ENCODE measurements at regions not wholly inside any gene's neighbourhood (a gene's known extent, or its start where the extent isn't known, plus 50 kb on each side); places are given as distances from the start of the nearest gene placed in this dataset.
"Not testable (repeated sequence)": the region's sequence is repeated elsewhere in the genome, so short reads cannot be mapped to it uniquely, and the experiment has no call there.

DNA sequence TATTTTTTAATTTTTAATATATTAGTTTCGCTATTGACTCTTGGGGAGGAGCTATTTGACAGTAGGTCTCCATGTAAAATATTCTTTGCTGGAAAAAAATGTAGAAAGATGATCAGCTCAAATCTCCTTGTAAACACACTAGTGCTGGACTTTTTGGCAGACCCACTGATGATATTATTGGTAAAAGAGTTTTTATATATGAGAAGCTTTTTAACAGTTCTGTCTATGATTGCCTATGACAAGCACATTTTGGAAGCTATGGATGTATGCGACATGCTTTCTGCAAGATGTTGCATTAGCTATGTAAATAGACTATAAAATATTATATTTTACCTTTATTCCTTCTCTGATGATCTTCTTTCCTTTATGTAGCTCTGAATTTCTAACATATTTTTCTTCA, 928.5 kb downstream of the DNAJB9 start:
- Mint-ChIP-seq H3K36me3 (peaks cover 20% of the 10 kb centered on the region), H3K27ac (no peak overlapping the region), H3K4me3 (no peak overlapping the region), H3K27me3 (no peaks in the 10 kb centered on the region), H3K4me1 (ENCODE audit: low read depth in 2 of 2) (no peaks in the 10 kb centered on the region), H3K9me3 (peaks cover 28% of the 10 kb centered on the region)
- ATAC-seq, result no peak
- no peak for DNase-seq (ENCODE audit: low spot score)

DNA sequence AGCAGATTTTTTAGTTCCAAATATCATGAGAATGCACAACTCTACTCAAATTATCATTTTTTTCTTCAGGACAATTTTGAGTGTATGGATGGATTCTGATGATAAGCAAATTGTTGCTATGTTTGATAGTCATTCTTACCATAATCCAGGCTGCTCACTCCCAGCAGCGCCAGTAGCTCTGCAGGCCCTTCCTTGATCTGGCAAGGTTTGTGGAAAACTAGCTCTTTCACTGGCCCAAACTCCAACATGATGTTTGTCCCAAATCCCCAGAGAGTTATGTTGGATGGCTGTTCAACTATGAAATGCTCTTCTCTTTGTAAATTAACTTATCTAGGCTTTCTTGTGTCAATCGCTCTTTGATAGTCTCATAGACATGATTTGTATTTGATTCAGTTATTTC, 933.7 kb downstream of the DNAJB9 start:
- DNase-seq (ENCODE audit: low spot score), result no peak
- Mint-ChIP-seq H3K27ac (no peak overlapping the region), H3K9me3 (peaks cover 23% of the 10 kb centered on the region)

DNA sequence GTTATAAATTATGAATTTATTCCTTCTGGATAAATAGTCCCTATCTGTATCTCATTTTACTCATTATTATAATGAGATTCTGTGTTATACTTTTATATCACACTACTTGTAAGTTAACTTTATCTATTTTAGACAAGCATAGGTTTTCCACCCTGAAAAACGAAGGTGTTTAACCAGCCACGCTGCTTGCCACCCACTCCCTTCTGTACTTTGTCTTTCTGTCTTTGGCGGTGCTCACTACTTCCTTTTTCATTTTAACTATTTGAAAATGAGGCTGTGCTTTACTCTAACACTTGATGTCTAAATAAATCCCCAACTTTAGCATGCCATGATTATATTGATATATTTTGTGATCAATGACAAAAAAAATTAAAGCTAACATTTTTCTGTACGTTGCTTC, 952.9 kb downstream of the DNAJB9 start:
- DNase-seq (ENCODE audit: low spot score), result no peak
- H3K36me3 Mint-ChIP-seq, result no peaks in the 10 kb centered on the region
- H3K27ac Mint-ChIP-seq, result no peak overlapping the region
- no peak overlapping the region for H3K4me3 Mint-ChIP-seq
- ATAC-seq, result no peak
- no peaks in the 10 kb centered on the region for H3K27me3 Mint-ChIP-seq
- no peaks in the 10 kb centered on the region for H3K9me3 Mint-ChIP-seq
- H3K4me1 Mint-ChIP-seq (ENCODE audit: low read depth in 2 of 2), result no peaks in the 10 kb centered on the region

More for the DNA sequence above, 933.7 kb downstream of the DNAJB9 start:
- Mint-ChIP-seq H3K36me3 (peaks cover 20% of the 10 kb centered on the region), H3K4me3 (no peak overlapping the region), H3K27me3 (no peaks in the 10 kb centered on the region), H3K4me1 (ENCODE audit: low read depth in 2 of 2) (no peaks in the 10 kb centered on the region)
- ATAC-seq, result no peak

DNA sequence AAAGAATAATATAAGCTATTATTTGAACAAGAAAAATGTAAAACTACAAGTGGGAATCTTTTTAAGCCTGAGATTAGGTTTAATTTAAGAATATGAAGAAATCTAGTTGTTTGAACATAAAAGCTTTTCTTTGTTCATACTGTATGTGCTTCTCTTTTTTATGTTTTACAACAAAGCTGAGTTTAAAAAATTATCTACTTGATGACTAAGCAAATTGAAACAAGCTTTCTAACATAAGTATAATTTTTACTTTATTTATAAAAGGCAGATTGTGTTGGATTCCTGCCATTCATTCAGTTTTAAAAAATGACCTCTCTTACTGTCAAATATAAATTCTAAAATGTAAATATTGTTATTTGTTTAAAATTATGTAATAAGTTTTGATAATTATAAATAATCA, 958.2 kb downstream of the DNAJB9 start:
- no peak for ATAC-seq
- H3K27ac Mint-ChIP-seq, result no peak overlapping the region
- no peaks in the 10 kb centered on the region for H3K27me3 Mint-ChIP-seq
- H3K36me3 Mint-ChIP-seq, result no peaks in the 10 kb centered on the region
- DNase-seq (ENCODE audit: low spot score), result no peak
- no peak overlapping the region for H3K4me3 Mint-ChIP-seq
- peaks cover 7% of the 10 kb centered on the region for H3K9me3 Mint-ChIP-seq
- H3K4me1 Mint-ChIP-seq (ENCODE audit: low read depth in 2 of 2), result no peaks in the 10 kb centered on the region

DNA sequence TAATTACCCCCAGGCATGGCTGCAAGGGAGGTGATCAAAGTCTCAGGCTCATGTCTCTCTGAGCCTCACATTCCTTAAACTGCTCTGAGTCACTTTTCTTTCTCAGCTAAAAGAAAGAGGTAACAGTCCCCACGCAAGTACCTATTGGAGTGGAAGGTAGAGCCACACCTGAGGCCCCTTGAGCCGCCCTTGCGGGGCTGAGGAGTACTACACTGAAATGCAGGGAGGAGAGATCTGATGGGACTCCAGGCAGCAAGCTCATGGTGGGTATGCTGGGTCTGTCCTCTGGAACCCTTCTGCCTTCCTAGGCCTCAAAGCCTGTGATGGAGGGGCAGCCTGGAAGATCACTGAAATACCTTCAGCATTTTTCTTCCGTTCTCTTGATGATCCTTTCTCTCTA, 960.0 kb downstream of the DNAJB9 start:
- ATAC-seq (no peak), DNase-seq (ENCODE audit: low spot score) (no peak)
- Mint-ChIP-seq H3K4me1 (ENCODE audit: low read depth in 2 of 2) (no peaks in the 10 kb centered on the region), H3K36me3 (peaks cover 5% of the 10 kb centered on the region), H3K4me3 (no peak overlapping the region), H3K9me3 (peaks cover 11% of the 10 kb centered on the region), H3K27ac (no peak overlapping the region), H3K27me3 (no peaks in the 10 kb centered on the region)

DNA sequence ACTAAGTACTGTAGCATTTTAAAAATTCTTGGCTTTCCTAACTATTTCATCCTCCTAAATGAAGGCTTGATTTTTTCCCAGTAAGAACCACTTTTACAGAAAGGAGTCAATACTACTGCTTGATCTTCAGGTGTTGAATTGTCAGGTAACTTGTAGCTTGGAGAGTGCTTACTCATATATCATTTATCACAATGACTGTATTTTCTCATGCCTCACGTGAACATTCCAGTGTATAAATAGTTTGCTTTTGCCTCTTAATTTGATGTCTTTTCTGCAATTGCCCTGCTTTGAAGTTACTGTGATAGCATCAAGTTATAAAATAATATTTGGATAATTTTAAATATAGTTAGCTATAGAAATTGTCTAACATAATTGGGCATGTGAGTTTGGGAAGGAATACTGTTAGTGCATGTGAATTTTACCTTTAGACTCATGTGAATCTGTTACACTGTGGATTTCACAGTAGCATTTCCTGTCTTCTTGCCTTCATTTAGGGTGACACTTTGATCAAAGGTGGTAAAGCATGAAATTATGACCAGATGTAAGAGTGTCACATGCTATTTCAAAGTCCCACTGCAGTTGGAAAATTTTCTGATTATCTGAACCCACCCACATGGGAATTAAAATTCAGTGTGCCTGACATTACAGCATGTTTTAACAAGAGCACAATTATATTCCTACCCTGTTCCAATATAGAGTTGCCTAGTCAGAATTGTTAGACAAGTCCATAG, 962.8 kb downstream of the DNAJB9 start:
- H3K9me3 Mint-ChIP-seq, result peaks cover 11% of the 10 kb centered on the region
- H3K27ac Mint-ChIP-seq, result no peak overlapping the region
- no peak overlapping the region for H3K4me3 Mint-ChIP-seq
- no peak for ATAC-seq
- no peaks in the 10 kb centered on the region for H3K4me1 Mint-ChIP-seq (ENCODE audit: low read depth in 2 of 2)
- no peaks in the 10 kb centered on the region for H3K27me3 Mint-ChIP-seq
- DNase-seq (ENCODE audit: low spot score), result no peak
- peaks cover 6% of the 10 kb centered on the region for H3K36me3 Mint-ChIP-seq

DNA sequence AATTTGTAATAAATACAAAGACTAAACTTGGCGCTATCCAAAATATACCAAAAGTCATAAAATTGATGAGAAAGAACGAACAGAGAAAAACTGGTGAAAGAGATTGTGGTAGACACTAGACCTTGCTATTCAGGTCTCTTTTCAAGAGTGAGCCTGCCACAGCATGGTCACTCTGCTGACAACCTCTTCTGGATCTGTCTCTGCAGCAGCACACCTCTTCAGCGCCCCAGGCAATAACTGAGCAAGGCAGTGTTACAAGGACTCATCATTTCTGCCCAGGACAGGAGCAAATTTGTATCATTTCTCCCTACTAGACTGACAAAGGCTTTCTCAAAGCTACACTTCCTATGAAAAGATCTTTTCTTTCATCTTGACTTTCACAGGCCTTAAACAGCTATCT, 976.0 kb downstream of the DNAJB9 start:
- no peak overlapping the region for H3K27ac Mint-ChIP-seq
- peaks cover 9% of the 10 kb centered on the region for H3K36me3 Mint-ChIP-seq
- peaks cover 17% of the 10 kb centered on the region for H3K9me3 Mint-ChIP-seq
- no peaks in the 10 kb centered on the region for H3K4me1 Mint-ChIP-seq (ENCODE audit: low read depth in 2 of 2)
- DNase-seq (ENCODE audit: low spot score) (no peak), ATAC-seq (no peak)
- H3K4me3 Mint-ChIP-seq, result no peak overlapping the region
- H3K27me3 Mint-ChIP-seq, result no peaks in the 10 kb centered on the region

DNA sequence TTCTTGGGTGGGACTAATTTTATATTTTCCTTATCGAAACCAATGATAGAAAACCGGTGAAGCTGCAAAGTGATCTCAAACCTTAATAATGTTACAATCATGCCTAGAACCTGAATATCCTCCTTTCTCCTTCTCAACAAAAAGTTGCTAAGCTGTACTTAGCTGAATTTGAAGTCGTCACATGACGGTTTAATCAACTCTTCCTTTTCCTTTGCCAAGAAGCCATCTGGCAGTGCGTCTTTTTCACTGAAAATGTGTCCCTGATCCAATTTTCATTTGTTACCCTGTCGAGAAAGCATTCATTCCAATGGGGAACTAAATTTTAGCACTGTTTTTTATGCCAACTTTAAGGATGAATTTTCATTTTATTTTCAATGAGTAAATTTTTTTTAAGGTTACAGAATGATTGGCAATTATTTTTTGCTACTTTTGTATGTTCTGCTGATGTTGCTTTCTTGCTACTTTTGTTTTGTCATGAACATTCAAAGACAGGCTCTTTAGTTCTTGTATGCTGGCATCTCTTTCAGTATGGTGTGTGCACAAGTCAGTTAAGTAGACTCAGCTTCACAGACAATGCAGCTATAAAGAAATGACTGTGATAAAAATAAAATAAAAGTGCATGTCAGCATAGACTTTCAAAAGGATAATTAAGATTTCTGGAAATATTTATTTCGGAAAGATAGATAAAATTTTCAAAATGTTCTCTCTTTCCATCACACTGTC, 980.0 kb downstream of the DNAJB9 start:
- DNase-seq (ENCODE audit: low spot score) (no peak), ATAC-seq (no peak)
- H3K9me3 Mint-ChIP-seq, result peaks cover 31% of the 10 kb centered on the region
- H3K4me1 Mint-ChIP-seq (ENCODE audit: low read depth in 2 of 2), result no peaks in the 10 kb centered on the region
- H3K27me3 Mint-ChIP-seq, result no peaks in the 10 kb centered on the region
- H3K27ac Mint-ChIP-seq, result no peak overlapping the region
- H3K4me3 Mint-ChIP-seq, result no peak overlapping the region
- peaks cover 31% of the 10 kb centered on the region for H3K36me3 Mint-ChIP-seq

DNA sequence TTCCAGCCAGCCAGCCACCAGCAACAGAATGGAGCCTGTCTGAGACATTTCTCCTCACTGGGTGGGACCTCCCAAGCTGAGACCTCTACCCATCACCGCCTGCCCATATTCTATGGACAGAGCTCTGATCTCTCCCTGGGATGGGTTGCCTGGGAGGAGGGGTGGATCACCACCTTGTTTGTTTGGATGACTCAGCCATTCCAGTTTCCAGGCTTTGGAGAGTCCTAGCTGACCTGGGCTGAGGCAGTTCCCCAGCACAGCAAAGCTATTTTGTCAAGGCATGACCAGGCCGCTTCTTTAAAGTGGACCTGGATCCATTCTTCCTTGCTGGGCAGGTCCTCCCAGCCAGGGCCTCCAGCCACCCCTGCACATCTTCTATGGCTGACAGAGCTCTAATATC, 982.3 kb downstream of the DNAJB9 start:
- H3K4me3 Mint-ChIP-seq, result no peak overlapping the region
- ATAC-seq, result no peak

DNA sequence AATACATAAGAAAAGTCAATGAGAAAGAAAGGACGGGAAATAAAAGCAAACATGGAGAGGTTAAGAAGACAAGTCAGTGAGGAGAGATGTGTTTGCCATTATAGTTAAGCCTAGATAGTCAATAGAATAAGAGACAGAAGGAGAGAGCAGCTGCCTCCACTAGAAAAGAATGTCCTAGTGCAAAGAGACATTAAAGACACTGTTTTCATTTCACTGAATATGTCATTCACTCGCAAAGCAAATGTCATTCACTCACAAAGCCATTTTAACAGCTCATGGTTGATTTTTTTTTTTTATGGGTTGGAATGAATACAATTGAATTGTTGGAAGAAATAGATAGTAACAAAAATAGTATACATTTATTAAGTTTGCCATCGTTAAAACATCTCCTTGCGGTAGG, 1007.6 kb downstream of the DNAJB9 start:
- Mint-ChIP-seq H3K4me3 (no peak overlapping the region), H3K36me3 (no peaks in the 10 kb centered on the region), H3K27ac (no peak overlapping the region), H3K27me3 (no peaks in the 10 kb centered on the region), H3K4me1 (ENCODE audit: low read depth in 2 of 2) (no peaks in the 10 kb centered on the region), H3K9me3 (peaks cover 6% of the 10 kb centered on the region)
- ATAC-seq, result no peak
- DNase-seq (ENCODE audit: low spot score), result no peak

More for the DNA sequence above, 982.3 kb downstream of the DNAJB9 start:
- Mint-ChIP-seq H3K27me3 (no peaks in the 10 kb centered on the region), H3K36me3 (peaks cover 33% of the 10 kb centered on the region), H3K9me3 (peaks cover 34% of the 10 kb centered on the region), H3K4me1 (ENCODE audit: low read depth in 2 of 2) (no peaks in the 10 kb centered on the region), H3K27ac (no peak overlapping the region)
- DNase-seq (ENCODE audit: low spot score), result no peak

DNA sequence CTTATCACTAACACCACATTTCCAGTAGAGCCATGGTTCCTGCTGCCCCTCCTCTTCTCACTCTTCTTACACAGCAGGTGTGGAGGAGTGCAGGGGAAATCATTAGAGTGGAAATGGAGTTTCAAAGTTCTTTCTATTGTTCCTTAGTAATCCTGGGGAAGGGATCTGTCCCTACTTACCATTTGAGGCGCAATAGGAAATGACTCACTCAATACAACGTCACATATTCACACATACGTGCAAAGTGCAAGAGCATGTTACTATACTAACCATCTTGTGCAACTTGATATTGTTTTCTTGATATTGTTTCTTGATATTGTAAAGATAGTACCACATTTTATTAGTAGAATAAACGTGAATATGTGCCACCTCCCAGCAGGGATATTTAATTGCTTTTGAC, 1010.2 kb downstream of the DNAJB9 start:
- Mint-ChIP-seq H3K36me3 (peaks cover under 1% of the 10 kb centered on the region), H3K27me3 (no peaks in the 10 kb centered on the region), H3K4me3 (no peak overlapping the region), H3K9me3 (peaks cover 5% of the 10 kb centered on the region), H3K27ac (no peak overlapping the region), H3K4me1 (ENCODE audit: low read depth in 2 of 2) (no peaks in the 10 kb centered on the region)
- DNase-seq (ENCODE audit: low spot score) (no peak), ATAC-seq (no peak)

DNA sequence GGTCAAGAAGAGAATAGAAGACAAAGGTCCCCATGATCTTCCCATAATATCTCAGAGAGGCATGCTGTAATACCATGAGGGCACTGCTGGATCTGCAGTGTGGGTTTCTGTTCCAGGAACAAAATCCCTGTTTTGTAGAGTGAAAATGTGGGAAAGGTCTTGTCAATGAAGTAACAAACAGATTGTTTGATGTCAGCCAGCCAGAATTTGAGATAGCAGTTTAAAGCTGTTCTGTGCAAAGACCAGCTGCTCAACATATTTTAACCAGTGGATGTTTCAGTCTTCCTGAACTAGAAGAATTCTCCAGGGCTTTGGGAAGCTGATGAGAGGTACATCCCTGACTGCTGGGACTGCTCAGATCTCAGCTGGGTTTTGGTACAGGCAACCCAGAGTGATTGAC, 1012.5 kb downstream of the DNAJB9 start:
- H3K27me3 Mint-ChIP-seq, result no peaks in the 10 kb centered on the region
- H3K27ac Mint-ChIP-seq, result no peak overlapping the region
- DNase-seq (ENCODE audit: low spot score) (no peak), ATAC-seq (no peak)
- H3K9me3 Mint-ChIP-seq, result peaks cover 11% of the 10 kb centered on the region
- H3K36me3 Mint-ChIP-seq, result peaks cover 7% of the 10 kb centered on the region
- no peak overlapping the region for H3K4me3 Mint-ChIP-seq
- H3K4me1 Mint-ChIP-seq (ENCODE audit: low read depth in 2 of 2), result no peaks in the 10 kb centered on the region

DNA sequence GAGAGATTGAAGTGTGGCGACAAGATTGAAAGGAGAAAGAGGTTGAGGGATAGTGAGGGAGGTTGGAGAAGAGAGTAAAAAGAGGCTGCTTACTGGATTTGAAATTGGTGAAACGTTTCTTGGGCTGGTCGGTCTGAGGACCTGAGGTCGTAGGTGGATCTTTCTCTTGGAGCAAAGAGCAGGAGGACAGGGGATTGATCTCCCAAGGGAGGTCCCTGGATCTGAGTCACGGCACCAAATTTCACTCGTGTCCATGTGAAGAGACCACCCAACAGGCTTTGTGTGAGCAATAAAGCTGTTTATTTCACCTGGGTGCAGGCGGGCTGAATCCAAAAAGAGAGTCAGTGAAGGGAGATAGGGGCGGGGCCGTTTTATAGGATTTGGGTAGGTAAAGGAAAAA, 1027.3 kb downstream of the DNAJB9 start:
- not testable (repeated sequence) for H3K4me3 Mint-ChIP-seq; H3K27ac Mint-ChIP-seq; H3K36me3 Mint-ChIP-seq; DNase-seq (ENCODE audit: low spot score); H3K4me1 Mint-ChIP-seq (ENCODE audit: low read depth in 2 of 2); H3K27me3 Mint-ChIP-seq; ATAC-seq
- peaks cover 11% of the 10 kb centered on the region for H3K9me3 Mint-ChIP-seq

DNA sequence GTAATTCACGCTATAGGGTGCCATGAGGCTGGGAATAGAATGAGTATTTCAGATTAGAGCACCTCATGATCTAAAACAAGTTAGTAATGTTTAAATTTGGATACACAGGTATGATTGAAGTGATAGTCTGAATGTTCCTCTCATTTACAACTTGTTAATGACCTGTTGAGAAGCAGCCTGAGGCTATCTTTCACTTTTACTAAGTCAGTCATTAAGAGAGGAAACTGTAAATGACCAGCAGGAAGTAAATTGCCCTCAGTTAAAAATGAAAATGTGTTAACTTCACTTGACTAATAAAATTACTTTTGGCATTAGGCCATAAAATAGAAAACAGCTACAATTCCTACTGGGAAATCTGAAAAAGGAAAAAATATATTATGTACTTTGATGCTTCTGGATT, 1042.0 kb downstream of the DNAJB9 start:
- Mint-ChIP-seq H3K27ac (no peak overlapping the region), H3K9me3 (peaks cover 10% of the 10 kb centered on the region), H3K36me3 (no peaks in the 10 kb centered on the region), H3K4me3 (no peak overlapping the region), H3K27me3 (no peaks in the 10 kb centered on the region), H3K4me1 (ENCODE audit: low read depth in 2 of 2) (no peaks in the 10 kb centered on the region)
- DNase-seq (ENCODE audit: low spot score), result no peak
- no peak for ATAC-seq
